Nephron (organoid): ENCODE measurements at regions not wholly inside any gene's neighbourhood (a gene's known extent, or its start where the extent isn't known, plus 50 kb on each side); places are given as distances from the start of the nearest gene placed in this dataset.

Experiments
- H3K27ac Mint-ChIP-seq, 3 experiments: 2 replicates each; pipeline ENCODE4 v1.8.0; 2020; ENCODE audit warnings: mixed read lengths in 3 of 3, mild to moderate bottlenecking in 2 of 3, moderate library complexity in 1 of 3
- H3K27me3 Mint-ChIP-seq: 2 replicates; pipeline ENCODE4 v1.8.0; 2021; ENCODE audit warnings: low read depth, mild to moderate bottlenecking, moderate library complexity, mixed read lengths
- H3K36me3 Mint-ChIP-seq: 2 replicates; pipeline ENCODE4 v1.8.0; 2020; ENCODE audit warnings: low read depth, mixed read lengths
- H3K4me1 Mint-ChIP-seq: 2 replicates; pipeline ENCODE4 v1.8.0; 2020; ENCODE audit warnings: mixed read lengths
- H3K4me3 Mint-ChIP-seq, 3 experiments: 2 replicates each; pipeline ENCODE4 v1.8.0; 2020; ENCODE audit warnings: mild to moderate bottlenecking in 3 of 3, mixed read lengths in 3 of 3, moderate library complexity in 2 of 3
- H3K9me3 Mint-ChIP-seq: 2 replicates; pipeline ENCODE4 v1.8.0; 2020; ENCODE audit warnings: mixed read lengths
- CTCF ChIP-seq, 3 experiments: fragments of 200-600 bp; sonication (generic); IDR thresholded peaks; one replicate each; pipeline ENCODE4 v1.5.0; 2021; ENCODE audit warnings: antibody characterized with exemption in 3 of 3; ENCODE audit not compliant: unreplicated experiment in 3 of 3

DNA sequence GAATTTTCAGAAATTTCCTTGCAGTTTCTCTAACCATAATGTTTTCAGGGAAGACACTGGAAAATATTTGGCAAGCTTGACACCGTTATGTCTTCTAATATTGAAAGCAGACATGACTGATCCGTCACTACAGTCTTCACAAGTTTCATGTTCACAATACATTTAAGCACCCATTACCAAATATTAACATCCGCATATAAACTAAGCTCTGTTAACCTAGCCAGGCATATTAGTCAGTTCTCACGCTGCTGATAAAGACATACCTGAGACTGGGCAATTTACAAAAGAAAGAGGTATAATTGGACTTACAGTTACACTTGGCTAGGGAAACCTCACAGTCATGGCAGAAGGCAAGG, 162.7 kb upstream of the LYSMD4 start:
- H3K27ac Mint-ChIP-seq = no peak overlapping the region
- H3K9me3 Mint-ChIP-seq = peaks cover 6% of the 10 kb centered on the region
- H3K27me3 Mint-ChIP-seq = no peaks in the 10 kb centered on the region
- H3K4me3 Mint-ChIP-seq = no peak overlapping the region
- no peak for TF ChIP-seq CTCF (IDR thresholded peaks at IDR 0.05; ENCODE audit: unreplicated experiment in 3 of 3)
- H3K4me1 Mint-ChIP-seq = no peaks in the 10 kb centered on the region
- H3K36me3 Mint-ChIP-seq = no peaks in the 10 kb centered on the region

DNA sequence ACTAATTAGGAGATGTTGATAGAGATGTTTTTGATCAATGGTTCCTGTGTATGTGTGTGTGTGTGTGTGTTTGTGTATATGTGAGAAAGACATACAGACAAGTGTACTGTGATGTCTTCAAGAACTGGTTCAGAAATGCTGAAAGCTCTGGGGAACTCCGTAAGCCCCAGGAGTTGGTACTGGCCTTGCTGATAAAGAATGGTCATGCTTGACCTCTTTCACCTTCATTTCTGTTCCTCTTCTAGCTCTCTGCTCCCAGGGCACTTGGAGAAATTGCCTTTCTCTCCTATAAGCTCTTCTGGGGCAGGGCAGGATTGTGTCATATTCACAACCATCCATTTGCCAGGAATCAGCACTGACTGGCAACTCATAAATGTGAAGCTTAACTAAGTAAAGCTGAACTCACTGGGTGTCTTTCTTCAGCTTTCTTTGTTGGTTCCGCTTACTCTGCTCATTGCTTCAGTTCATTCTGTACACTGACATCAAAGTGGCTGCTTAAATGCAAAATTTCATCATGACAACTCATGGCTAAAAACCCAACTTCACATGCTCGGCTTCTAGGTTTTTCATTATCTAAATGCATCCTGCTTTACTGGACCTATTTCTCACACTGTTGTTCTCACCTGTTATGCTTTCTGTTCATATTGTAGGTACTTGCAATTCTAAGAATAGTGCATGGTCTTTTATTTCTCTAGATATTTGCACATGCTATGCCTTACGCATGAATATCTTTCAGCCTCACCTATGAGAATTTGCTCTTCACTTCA, 162.1 kb upstream of the LYSMD4 start:
- no peak for TF ChIP-seq CTCF (IDR thresholded peaks at IDR 0.05; ENCODE audit: unreplicated experiment in 3 of 3)
- no peak overlapping the region for H3K27ac Mint-ChIP-seq
- no peak overlapping the region for H3K4me3 Mint-ChIP-seq
- H3K9me3 Mint-ChIP-seq = peaks cover 6% of the 10 kb centered on the region
- no peaks in the 10 kb centered on the region for H3K4me1 Mint-ChIP-seq
- H3K36me3 Mint-ChIP-seq = no peaks in the 10 kb centered on the region
- no peaks in the 10 kb centered on the region for H3K27me3 Mint-ChIP-seq

DNA sequence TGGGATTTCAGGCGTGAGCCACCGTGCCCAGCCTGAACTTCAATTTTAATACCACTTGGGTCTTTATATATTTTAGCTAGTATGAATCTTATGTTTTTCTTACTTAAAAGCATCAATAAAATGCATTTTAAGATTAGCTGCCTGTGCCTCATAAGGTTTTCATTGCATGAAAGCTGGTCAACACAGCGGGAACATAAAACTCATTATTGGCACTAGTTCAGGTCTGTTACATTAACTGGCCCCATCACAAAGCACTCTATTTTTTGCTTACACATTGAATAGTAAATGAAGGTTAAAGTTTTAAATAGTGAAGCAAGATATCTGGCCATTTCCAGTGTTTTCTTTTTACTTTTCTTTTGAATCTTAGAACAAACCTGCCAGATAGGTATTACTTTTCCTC, 145.6 kb upstream of the LYSMD4 start:
- no peak overlapping the region for H3K4me3 Mint-ChIP-seq
- TF ChIP-seq CTCF (IDR thresholded peaks at IDR 0.05; ENCODE audit: unreplicated experiment in 3 of 3) = no peak
- no peaks in the 10 kb centered on the region for H3K27me3 Mint-ChIP-seq
- H3K9me3 Mint-ChIP-seq = peaks cover 13% of the 10 kb centered on the region
- H3K36me3 Mint-ChIP-seq = peaks cover 4% of the 10 kb centered on the region
- no peaks in the 10 kb centered on the region for H3K4me1 Mint-ChIP-seq
- no peak overlapping the region for H3K27ac Mint-ChIP-seq

GRCh38 chr15:99873451-99873850, 140.2 kb upstream of the LYSMD4 start:
- H3K9me3 Mint-ChIP-seq = no peaks in the 10 kb centered on the region
- no peak overlapping the region for H3K4me3 Mint-ChIP-seq
- no peaks in the 10 kb centered on the region for H3K4me1 Mint-ChIP-seq
- no peak overlapping the region for H3K27ac Mint-ChIP-seq
- TF ChIP-seq CTCF (IDR thresholded peaks at IDR 0.05; ENCODE audit: unreplicated experiment in 3 of 3) = no peak
- H3K36me3 Mint-ChIP-seq = no peaks in the 10 kb centered on the region
- no peaks in the 10 kb centered on the region for H3K27me3 Mint-ChIP-seq

- Mint-ChIP-seq H3K27me3 (no peaks in the 10 kb centered on the region), H3K4me3 (no peak overlapping the region), H3K4me1 (no peaks in the 10 kb centered on the region), H3K9me3 (no peaks in the 10 kb centered on the region), H3K36me3 (no peaks in the 10 kb centered on the region), H3K27ac (no peak overlapping the region)
- TF ChIP-seq CTCF (IDR thresholded peaks at IDR 0.05; ENCODE audit: unreplicated experiment in 3 of 3) = no peak
Observed at GRCh38 chr15:99863550-99864198, 130.4 kb upstream of the LYSMD4 start.

GRCh38 chr15:99857836-99858235, 124.6 kb upstream of the LYSMD4 start:
- TF ChIP-seq CTCF (IDR thresholded peaks at IDR 0.05; ENCODE audit: unreplicated experiment in 3 of 3) = no peak
- H3K36me3 Mint-ChIP-seq = no peaks in the 10 kb centered on the region
- H3K27ac Mint-ChIP-seq = no peak overlapping the region
- no peak overlapping the region for H3K4me3 Mint-ChIP-seq
- H3K4me1 Mint-ChIP-seq = no peaks in the 10 kb centered on the region
- H3K9me3 Mint-ChIP-seq = no peaks in the 10 kb centered on the region
- no peaks in the 10 kb centered on the region for H3K27me3 Mint-ChIP-seq
